ENCODE measurements at regions not wholly inside any gene's neighbourhood (a gene's known extent, or its start where the extent isn't known, plus 50 kb on each side); places are given as distances from the start of the nearest gene placed in this dataset.
A peak's percentile ranks its signal among the peaks of the same experiment; 100 is the strongest.
"Not testable (repeated sequence)": the region's sequence is repeated elsewhere in the genome, so short reads cannot be mapped to it uniquely, and the experiment has no call there.

- Histone ChIP-seq H4K20me1 (ENCODE audit: insufficient read depth) (no peaks in the 10 kb centered on the region), H3K27me3 (ENCODE audit: insufficient read depth, low read depth) (no peaks in the 10 kb centered on the region), H3K9me3 (ENCODE audit: insufficient read depth, low read depth) (no peaks in the 10 kb centered on the region), H3K79me2 (ENCODE audit: low read depth) (no peaks in the 10 kb centered on the region), H2AFZ (no peak overlapping the region), H3K9me2 (ENCODE audit: insufficient read depth) (no peaks in the 10 kb centered on the region), H3F3A (ENCODE audit: insufficient read depth, low read depth) (no peaks in the 10 kb centered on the region), H3K36me3 (ENCODE audit: low read depth) (no peaks in the 10 kb centered on the region), H3K4me1 (replicated peaks; ENCODE audit: insufficient read depth) (no peaks in the 10 kb centered on the region), H3K4me2 (no peak overlapping the region), H3K4me3 (no peak overlapping the region), H3K27ac (no peak overlapping the region)
- no TSS peak for BruUV-seq (replicated peaks)
- ChIA-PET POLR2A (ENCODE audit: unreplicated experiment) (no interaction called here), CTCF (no interaction called here)
- no peak for DNase-seq
- intact Hi-C loops (cut with micrococcal nuclease; ENCODE audit: unreplicated experiment) = no loop called here
- TF ChIP-seq EZH2 (IDR thresholded peaks at IDR 0.05; ENCODE audit: low read depth) (no peak), CTCF (conservative IDR thresholded peaks at IDR 0.05) (no peak)
These were observed 681.9 kb upstream of the HS3ST1 start for GRCh38 chr4:12110627-12111026.

- H3K4me2 ChIP-seq; H3K36me3 ChIP-seq (ENCODE audit: low read depth); H3K4me1 ChIP-seq (replicated peaks; ENCODE audit: insufficient read depth); POLR2A ChIA-PET (ENCODE audit: unreplicated experiment); H2AFZ ChIP-seq; DNase-seq; H3K4me3 ChIP-seq; H3K9me3 ChIP-seq (ENCODE audit: insufficient read depth, low read depth); H3K27ac ChIP-seq; H3K9me2 ChIP-seq (ENCODE audit: insufficient read depth); BruUV-seq (replicated peaks); intact Hi-C loops (cut with micrococcal nuclease; ENCODE audit: unreplicated experiment); H3F3A ChIP-seq (ENCODE audit: insufficient read depth, low read depth); H4K20me1 ChIP-seq (ENCODE audit: insufficient read depth); H3K27me3 ChIP-seq (ENCODE audit: insufficient read depth, low read depth); H3K79me2 ChIP-seq (ENCODE audit: low read depth); CTCF ChIA-PET: not testable (repeated sequence)
These were observed 680.4 kb upstream of the HS3ST1 start for GRCh38 chr4:12109056-12109455.

GRCh38 chr4:12105519-12105918 lies 676.8 kb upstream of the HS3ST1 start:
- no peaks in the 10 kb centered on the region for H3K9me3 ChIP-seq (ENCODE audit: insufficient read depth, low read depth)
- ChIA-PET POLR2A (ENCODE audit: unreplicated experiment) (no interaction called here), CTCF (no interaction called here)
- no TSS peak for BruUV-seq (replicated peaks)
- no peaks in the 10 kb centered on the region for H3K9me2 ChIP-seq (ENCODE audit: insufficient read depth)
- H3F3A ChIP-seq (ENCODE audit: insufficient read depth, low read depth) = no peaks in the 10 kb centered on the region
- no peaks in the 10 kb centered on the region for H3K4me1 ChIP-seq (replicated peaks; ENCODE audit: insufficient read depth)
- H3K4me2 ChIP-seq = no peak overlapping the region
- H3K27me3 ChIP-seq (ENCODE audit: insufficient read depth, low read depth) = no peaks in the 10 kb centered on the region
- H3K36me3 ChIP-seq (ENCODE audit: low read depth) = no peaks in the 10 kb centered on the region
- no peak overlapping the region for H2AFZ ChIP-seq
- no peak overlapping the region for H3K27ac ChIP-seq
- no peaks in the 10 kb centered on the region for H4K20me1 ChIP-seq (ENCODE audit: insufficient read depth)
- TF ChIP-seq CTCF (conservative IDR thresholded peaks at IDR 0.05) (no peak), EZH2 (IDR thresholded peaks at IDR 0.05; ENCODE audit: low read depth) (no peak)
- no peaks in the 10 kb centered on the region for H3K79me2 ChIP-seq (ENCODE audit: low read depth)
- no peak overlapping the region for H3K4me3 ChIP-seq
- intact Hi-C loops (cut with micrococcal nuclease; ENCODE audit: unreplicated experiment) = no loop called here
- no peak for DNase-seq

GRCh38 chr4:12089920-12090319 lies 661.2 kb upstream of the HS3ST1 start:
- CTCF ChIA-PET; H3K36me3 ChIP-seq (ENCODE audit: low read depth): not testable (repeated sequence)

More at GRCh38 chr4:12089920-12090319, 661.2 kb upstream of the HS3ST1 start:
- H3K4me3 ChIP-seq; H3K27me3 ChIP-seq (ENCODE audit: insufficient read depth, low read depth); H3K4me1 ChIP-seq (replicated peaks; ENCODE audit: insufficient read depth); BruUV-seq (replicated peaks); H3K9me2 ChIP-seq (ENCODE audit: insufficient read depth); H3F3A ChIP-seq (ENCODE audit: insufficient read depth, low read depth); H3K79me2 ChIP-seq (ENCODE audit: low read depth); H4K20me1 ChIP-seq (ENCODE audit: insufficient read depth); H2AFZ ChIP-seq; H3K9me3 ChIP-seq (ENCODE audit: insufficient read depth, low read depth); intact Hi-C loops (cut with micrococcal nuclease; ENCODE audit: unreplicated experiment); H3K27ac ChIP-seq; POLR2A ChIA-PET (ENCODE audit: unreplicated experiment): not testable (repeated sequence)
- H3K4me2 ChIP-seq = peak overlapping the region; percentile 26; the same call in 1 of the 2 replicates
- peak in 1 of 2 experiments; percentile 1 for DNase-seq

Measured in PC-9 (cell line).